ENCODE measurements at regions not wholly inside any gene's neighbourhood (a gene's known extent, or its start where the extent isn't known, plus 50 kb on each side); places are given as distances from the start of the nearest gene placed in this dataset.

DNA sequence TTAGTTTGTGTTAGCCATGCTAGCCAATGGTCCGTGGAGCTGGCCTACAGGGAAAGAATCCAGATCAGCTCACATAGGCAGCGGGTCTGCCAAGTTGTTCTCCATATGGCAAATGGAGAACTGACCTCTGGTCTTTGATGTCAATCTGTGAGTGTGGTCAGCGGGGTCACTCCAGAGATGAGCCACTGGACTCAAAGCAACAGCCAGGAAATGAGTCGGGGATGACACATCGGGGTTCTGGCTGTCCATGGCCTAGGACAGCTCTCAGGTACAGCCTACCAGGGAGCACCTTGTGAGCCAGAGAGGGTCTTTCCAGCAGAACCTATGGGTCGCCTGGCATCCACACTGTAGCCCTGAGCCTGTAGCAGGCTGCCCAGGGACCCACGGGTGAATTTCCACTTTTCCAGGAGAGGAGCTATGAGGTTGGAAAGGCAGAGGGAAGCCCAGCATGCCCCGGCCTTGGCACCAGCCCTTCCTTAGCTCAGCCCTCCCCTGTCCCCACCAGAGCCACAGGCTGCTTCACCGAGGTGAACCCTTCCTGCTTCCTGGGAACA is 203.0 kb upstream of the TNRC6C start:
- intact Hi-C loops (cut with micrococcal nuclease) = no loop called here
- Histone ChIP-seq H3K4me2 (ENCODE audit: insufficient read depth, low read length) (no peak overlapping the region), H3K9me1 (ENCODE audit: control insufficient read depth, insufficient read depth, low read length) (no peaks in the 10 kb centered on the region), H3K27ac (ENCODE audit: extremely low read depth, low read depth, low read length) (no peak overlapping the region), H3K4me3 (no peak overlapping the region), H3K79me2 (ENCODE audit: control insufficient read depth, insufficient read depth, low read length) (no peaks in the 10 kb centered on the region), H3K27me3 (ENCODE audit: control insufficient read depth in 2 of 2, insufficient read depth in 2 of 2, low read length in 2 of 2) (peaks cover 34 to 73% of the 10 kb centered on the region in 2 experiments), H3K9ac (ENCODE audit: insufficient read depth in 1 of 2, low read depth in 2 of 2, low read length in 2 of 2) (no peak overlapping the region), H4K20me1 (replicated peaks; ENCODE audit: control insufficient read depth, insufficient read depth, low read length) (no peaks in the 10 kb centered on the region), H3K9me3 (replicated peaks; ENCODE audit: control insufficient read depth, insufficient read depth, low read depth, low read length) (no peaks in the 10 kb centered on the region), H2AFZ (ENCODE audit: low read depth, low read length) (no peak overlapping the region), H3K36me3 (ENCODE audit: control insufficient read depth, insufficient read depth, low read length) (no peaks in the 10 kb centered on the region), H3K4me1 (replicated peaks in 1 of 2; ENCODE audit: control insufficient read depth in 2 of 2, insufficient read depth in 2 of 2, low read length in 2 of 2) (no peaks in the 10 kb centered on the region; a peak in 1 of 5 replicates)
- DNase-seq (ENCODE audit: extremely low read depth in 1 of 4, low spot score in 3 of 4) (no peak), FAIRE-seq (no peak), ATAC-seq (no peak)
- in situ Hi-C loops (cut with MboI) = no loop called here
- POLR2A ChIA-PET = no interaction called here
- 0% methylated on average over 9 of the region's 9 CpGs for WGBS (ENCODE audit: insufficient coverage, low coverage, missing lambda C conversion rate)
- no TSS peak for BruUV-seq (replicated peaks)
- TF ChIP-seq HNRNPK (IDR thresholded peaks at IDR 0.05; ENCODE audit: low read depth, low read length, poor library complexity, severe bottlenecking) (no peak), LARP7 (IDR thresholded peaks at IDR 0.05) (no peak), DIDO1 (tag; IDR thresholded peaks at IDR 0.05; ENCODE audit: low read depth) (no peak)
- CTCF ChIA-PET (ENCODE audit: low intra/inter-chr PET ratio) = no interaction called here

DNA sequence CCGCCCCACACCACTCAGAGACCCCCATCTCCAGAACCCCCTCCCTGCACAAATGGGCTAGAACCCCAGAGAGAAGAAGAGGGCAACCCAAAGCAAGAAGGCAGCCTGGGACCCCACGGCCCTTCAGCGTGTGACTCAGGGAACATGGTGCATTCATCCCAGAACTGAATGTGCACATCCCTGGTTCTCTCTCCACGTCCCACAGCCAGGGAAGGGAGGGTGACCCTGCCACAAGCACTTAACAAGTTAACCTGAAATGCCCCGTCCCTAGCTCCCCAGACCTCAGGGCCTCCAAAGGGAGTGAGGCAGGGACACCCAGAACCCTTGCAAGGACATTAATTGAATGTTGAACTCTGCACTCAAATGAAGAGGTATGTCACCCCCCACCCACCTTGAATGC is 202.5 kb upstream of the TNRC6C start:
- TF ChIP-seq RFX1 (IDR thresholded peaks at IDR 0.05) (no peak), KAT8 (IDR thresholded peaks at IDR 0.05; ENCODE audit: low read depth) (no peak), ELF2 (CRISPR knock-in tag; IDR thresholded peaks at IDR 0.05) (no peak), SIN3A (IDR thresholded peaks at IDR 0.05; ENCODE audit: borderline replicate concordance in 2 of 2, control insufficient read depth in 1 of 2, low read depth in 2 of 2, low read length in 2 of 2) (no peak), SMARCA4 (IDR thresholded peaks at IDR 0.05) (no peak), MYBL2 (IDR thresholded peaks at IDR 0.05; ENCODE audit: low read depth) (no peak), MYBL2 (CRISPR knock-in tag; IDR thresholded peaks at IDR 0.05; ENCODE audit: borderline replicate concordance) (no peak), HNRNPH1 (optimal IDR thresholded peaks at IDR 0.05; ENCODE audit: low read depth, low read length) (no peak), MCM3 (IDR thresholded peaks at IDR 0.05) (no peak)
- no peak overlapping the region for H2AFZ ChIP-seq (ENCODE audit: low read depth, low read length)
- in situ Hi-C loops (cut with MboI) = no loop called here
- H3K4me1 ChIP-seq (replicated peaks in 1 of 2; ENCODE audit: control insufficient read depth in 2 of 2, insufficient read depth in 2 of 2, low read length in 2 of 2) = no peaks in the 10 kb centered on the region; a peak in 1 of 5 replicates
- H3K9me3 ChIP-seq (replicated peaks; ENCODE audit: control insufficient read depth, insufficient read depth, low read depth, low read length) = no peaks in the 10 kb centered on the region
- FAIRE-seq (no peak), ATAC-seq (no peak), DNase-seq (ENCODE audit: extremely low read depth in 1 of 4, low spot score in 3 of 4) (no peak)
- ChIA-PET POLR2A (no interaction called here), CTCF (ENCODE audit: low intra/inter-chr PET ratio) (no interaction called here)
- no peaks in the 10 kb centered on the region for H3K9me1 ChIP-seq (ENCODE audit: control insufficient read depth, insufficient read depth, low read length)
- H4K20me1 ChIP-seq (replicated peaks; ENCODE audit: control insufficient read depth, insufficient read depth, low read length) = no peaks in the 10 kb centered on the region
- no peaks in the 10 kb centered on the region for H3K79me2 ChIP-seq (ENCODE audit: control insufficient read depth, insufficient read depth, low read length)
- H3K4me2 ChIP-seq (ENCODE audit: insufficient read depth, low read length) = no peak overlapping the region
- intact Hi-C loops (cut with micrococcal nuclease) = no loop called here
- no peak overlapping the region for H3K9ac ChIP-seq (ENCODE audit: insufficient read depth in 1 of 2, low read depth in 2 of 2, low read length in 2 of 2)
- peaks cover 33 to 72% of the 10 kb centered on the region in 2 experiments for H3K27me3 ChIP-seq (ENCODE audit: control insufficient read depth in 2 of 2, insufficient read depth in 2 of 2, low read length in 2 of 2)
- WGBS (ENCODE audit: insufficient coverage, low coverage, missing lambda C conversion rate) = 4% methylated on average over 5 of the region's 5 CpGs
- BruUV-seq (replicated peaks) = no TSS peak
- H3K4me3 ChIP-seq = no peak overlapping the region
- H3K27ac ChIP-seq (ENCODE audit: extremely low read depth, low read depth, low read length) = no peak overlapping the region
- H3K36me3 ChIP-seq (ENCODE audit: control insufficient read depth, insufficient read depth, low read length) = no peaks in the 10 kb centered on the region
